ENCODE measurements at regions not wholly inside any gene's neighbourhood (a gene's known extent, or its start where the extent isn't known, plus 50 kb on each side); places are given as distances from the start of the nearest gene placed in this dataset.
A peak's percentile ranks its signal among the peaks of the same experiment; 100 is the strongest.

DNA sequence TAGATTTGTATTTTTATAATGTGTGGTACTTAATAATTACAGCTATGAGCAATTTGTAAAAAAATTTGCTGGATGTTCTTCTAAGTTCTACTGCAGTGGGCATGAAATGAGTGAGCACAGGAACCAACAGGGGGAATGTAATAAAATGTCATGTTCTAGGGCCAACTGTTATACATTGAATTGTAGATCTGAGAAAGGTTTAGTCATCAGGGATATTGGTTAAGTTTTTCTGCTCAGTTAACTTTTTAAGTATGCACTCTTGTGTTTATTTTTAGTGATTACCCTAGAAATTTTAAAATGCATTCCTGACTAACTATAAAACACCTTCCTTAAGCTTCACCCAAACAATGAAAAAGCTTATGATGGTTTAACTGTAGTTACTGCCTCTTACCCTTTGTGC is 101.8 kb downstream of the CAND1 start:
- ATAC-seq, result no peak

DNA sequence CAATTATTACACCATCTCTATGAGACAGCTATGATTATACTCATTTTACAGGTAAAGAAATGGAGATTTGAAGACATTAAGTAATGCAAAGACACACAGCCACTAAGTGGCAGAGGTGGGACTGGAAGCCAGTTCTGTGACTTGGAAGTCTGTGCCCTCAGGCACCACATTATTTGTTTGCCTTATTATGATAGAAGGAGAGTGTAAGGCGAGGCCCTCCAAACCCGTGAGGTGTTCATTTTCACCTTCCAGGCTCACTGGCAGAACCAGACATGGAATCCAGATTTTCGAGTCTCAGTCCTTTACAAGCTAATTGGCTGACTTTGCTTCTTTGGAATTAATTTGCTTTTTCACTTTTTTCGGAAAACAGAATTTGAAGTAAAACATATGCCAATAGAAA is 107.9 kb downstream of the CAND1 start:
- peak; percentile 74 for ATAC-seq

DNA sequence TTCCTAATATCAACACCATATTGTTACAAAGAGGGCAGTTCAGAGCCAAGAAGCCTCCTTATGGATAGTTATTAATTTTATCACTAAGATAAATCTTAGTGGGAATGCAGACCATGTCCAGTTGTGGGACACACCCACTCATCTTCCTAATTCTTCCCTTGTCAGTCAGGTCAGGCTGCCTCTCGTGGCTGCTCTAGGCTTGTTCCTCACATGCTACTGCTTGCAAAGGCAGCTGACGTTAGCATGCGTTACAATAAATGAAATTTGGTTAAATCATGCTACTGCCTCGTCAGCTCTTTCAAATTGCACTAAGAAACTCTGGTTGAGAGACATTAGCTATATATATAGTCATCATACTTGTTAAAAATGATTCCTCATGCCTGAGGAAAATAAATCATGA is 108.4 kb downstream of the CAND1 start:
- peak; percentile 90 for ATAC-seq

DNA sequence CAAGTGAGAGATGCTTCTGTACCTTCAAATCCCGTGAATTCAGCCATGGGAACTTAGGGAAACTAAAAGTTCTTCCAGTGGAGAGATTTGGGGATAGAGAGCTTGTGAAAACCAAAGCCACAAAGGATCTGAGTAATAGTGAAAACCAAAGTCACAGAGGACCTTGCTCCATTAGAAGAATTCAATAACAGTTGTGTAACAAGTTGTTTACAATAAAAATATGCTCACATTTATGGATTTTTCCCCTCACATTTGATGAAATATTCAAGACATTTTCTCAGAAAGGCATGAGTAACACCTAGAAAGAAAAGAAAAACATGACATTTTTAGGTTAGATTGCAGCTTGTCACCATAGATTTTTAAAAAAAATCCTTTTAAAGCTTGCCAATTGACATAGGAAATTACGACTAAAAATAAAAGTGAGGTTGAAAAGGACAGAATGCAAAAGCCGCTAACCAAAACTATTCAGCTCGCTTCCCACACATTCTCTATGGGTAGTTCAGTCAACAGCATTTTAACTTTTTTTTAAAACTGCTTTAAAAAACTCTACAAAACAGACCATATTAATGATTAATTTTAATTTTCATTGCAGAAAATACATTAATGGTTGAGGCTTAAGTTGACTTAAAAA is 113.2 kb downstream of the CAND1 start:
- ATAC-seq, result no peak

DNA sequence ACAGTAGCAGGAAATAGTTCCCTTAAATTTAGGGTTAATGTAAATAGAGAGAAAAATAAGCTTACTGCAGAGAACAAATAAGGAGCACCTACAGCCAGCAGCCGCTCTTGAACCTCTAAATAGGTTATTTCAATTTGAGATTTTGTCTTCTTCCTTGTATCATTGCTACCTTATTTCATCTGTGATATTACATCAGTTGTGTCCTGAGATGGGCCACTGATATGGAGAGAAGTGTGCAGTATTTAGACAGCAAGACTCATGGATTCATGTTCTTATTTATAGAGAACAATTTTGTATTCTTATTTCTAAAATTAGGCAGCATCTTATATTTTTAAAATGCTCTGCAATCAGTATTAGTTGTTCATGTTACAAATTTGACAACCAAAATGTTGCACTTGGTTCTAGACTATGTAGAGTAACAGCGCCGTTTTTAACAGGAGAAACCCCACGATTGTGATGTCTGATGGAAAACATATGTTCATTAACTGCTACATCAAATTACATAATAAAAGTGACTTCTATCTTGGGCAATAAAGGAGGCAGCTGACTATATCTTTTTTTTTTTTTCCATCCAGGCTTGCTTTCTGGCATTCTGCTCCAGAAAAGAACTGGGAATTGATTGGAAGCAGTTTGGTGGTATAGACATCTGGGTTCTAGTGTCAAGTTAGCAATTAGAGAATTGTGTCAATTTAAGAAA is 117.9 kb downstream of the CAND1 start:
- no peak for ATAC-seq

DNA sequence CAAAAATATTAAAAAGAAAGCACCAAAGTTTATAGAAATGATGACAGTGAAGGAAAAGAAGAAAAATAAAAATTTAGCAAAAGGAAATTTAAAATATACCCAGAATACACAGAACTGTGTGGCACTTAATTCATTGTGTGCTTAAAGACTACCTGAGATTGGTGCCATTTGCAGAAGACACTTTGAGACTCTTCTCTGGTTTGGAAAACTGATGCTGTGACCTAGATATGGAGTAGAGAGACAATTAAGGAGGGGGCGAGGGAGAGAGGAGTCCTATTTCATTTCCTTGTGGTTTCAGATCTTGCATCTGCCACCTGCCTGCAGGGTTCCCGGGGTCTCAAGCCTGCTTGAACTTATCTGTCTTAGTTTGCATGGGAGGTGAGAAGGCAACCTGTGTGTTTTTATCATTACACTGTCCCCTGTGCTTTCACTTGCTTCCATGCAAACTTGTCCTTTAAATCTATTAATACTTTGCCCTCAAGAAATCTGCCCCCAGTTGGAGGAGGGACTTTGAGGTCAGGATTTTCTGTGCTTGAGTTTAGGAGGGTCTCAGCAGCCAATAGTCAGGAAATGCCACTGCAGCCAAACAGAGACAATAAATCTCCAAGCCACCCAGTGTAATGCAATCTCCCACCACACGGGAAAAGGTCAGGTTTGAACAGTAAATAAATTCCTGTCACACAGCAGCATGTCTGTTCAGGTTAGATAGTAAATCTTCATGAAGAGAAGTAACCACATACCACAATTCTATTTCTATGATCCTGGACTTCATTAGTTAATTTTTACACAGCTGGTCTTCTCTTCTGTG is 119.4 kb downstream of the CAND1 start:
- no peak for ATAC-seq

DNA sequence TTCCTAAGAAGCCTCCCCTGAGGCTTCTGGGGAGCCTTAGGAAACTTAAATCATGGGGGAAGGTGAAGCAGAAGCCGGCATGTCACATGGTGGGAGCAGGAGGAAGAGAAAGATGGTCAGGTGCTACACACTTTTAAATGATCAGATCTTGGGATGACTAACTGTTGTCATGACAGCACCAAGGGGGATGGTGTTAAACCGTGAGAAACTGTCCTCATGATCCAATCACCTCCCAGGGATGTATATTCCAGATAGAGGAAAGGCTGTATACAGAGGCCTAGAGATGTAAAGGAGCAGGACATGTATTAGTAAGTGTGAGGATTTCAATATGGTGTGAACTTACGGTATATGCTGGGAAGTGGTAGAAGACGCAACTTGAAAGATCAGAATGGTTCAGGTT is 121.1 kb downstream of the CAND1 start:
- no peak for ATAC-seq

DNA sequence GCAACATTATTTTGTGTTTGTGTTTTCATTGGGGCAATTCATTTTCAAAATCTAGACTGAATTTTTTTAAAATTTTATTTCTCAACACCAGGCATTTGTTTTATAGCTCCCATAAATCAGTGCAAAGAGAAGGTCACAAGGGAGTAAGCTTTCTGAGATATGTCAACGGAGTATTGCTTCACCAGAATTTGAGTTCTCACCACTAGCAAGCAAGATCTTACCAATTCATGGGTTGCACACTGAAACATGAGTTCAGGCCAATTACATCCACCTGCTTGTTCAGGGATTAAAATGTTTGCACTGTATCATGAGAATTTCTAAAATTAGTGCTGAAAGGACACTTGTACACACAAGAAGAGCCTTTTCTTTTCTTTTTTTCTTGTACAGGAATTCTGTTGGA is 121.9 kb downstream of the CAND1 start:
- ATAC-seq, result no peak

DNA sequence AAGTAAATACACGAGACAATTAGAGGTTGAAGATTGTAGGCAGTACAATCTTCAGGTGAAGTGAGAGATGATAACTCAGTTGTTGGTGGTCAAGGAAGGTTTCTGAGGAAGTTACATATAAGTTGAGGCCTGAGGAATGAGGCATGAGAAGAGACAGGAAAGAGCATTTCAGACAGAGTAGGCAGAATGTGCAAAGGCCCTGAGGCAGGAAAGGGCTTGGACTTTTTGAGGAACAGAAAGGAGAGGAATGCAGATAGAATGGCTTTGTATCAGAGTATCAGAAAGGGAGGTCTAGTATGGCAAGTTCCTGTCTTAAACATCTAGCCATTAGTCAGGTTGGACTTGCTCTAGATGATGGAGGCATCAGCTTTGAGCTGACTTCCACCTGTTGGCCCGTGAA is 122.5 kb downstream of the CAND1 start:
- no peak for ATAC-seq

DNA sequence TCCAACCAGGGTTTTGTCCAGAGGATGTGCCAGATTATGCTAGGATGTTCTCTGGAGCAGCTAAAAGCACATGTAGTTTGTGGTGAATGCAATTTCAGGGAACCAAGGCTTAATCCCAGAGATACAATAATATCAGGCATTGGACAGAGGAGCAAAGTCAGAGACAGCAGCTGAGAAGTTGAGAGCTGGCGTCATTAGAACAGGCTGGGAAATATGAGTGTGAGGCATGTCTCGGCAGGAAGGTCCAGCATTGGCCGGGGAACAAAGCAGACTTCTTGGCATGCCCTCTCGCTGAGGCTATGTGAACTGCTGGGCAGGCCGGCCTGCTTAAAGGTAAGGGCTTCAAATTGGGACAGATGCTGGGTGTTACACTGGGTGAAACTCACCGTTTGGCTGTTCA is 125.4 kb downstream of the CAND1 start:
- ATAC-seq, result peak; percentile 90

DNA sequence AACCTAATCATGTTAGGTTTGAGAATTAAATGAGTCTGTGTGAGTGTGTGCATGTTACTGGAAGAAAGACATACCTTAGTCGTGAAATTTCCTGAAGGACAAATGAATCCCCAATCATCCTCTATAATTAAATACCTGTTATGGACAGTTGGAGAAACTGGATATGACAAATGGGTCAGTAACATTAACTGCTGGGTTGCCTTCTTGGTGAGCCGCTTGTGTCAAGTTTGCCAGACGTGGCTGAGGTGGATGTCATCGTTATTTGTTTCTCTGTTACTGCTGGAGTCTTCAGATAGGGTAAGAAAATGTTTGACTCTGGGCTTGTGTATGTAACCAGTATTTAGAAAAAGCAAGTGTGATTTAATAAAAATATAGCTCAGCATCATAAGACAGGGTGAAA is 131.6 kb downstream of the CAND1 start:
- ATAC-seq, result no peak

DNA sequence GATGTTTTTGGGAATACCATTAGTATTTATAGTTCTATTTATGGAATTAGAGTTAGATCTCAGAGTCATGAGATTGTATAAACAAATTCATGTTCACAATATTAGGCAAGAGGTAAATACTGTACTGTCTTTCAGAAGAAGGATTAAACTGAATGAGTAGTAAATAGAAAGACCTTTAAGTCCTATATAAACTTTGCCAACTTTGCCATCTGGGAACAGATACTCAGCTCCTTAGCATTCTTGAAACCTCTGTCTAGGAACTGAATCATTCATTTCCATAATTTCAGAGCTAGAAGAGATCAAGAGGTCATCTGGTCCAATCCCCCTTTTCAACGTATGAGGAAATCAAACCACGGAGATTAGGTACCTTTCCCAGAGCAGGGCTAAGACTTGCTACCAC is 141.1 kb downstream of the CAND1 start:
- no peak for ATAC-seq

DNA sequence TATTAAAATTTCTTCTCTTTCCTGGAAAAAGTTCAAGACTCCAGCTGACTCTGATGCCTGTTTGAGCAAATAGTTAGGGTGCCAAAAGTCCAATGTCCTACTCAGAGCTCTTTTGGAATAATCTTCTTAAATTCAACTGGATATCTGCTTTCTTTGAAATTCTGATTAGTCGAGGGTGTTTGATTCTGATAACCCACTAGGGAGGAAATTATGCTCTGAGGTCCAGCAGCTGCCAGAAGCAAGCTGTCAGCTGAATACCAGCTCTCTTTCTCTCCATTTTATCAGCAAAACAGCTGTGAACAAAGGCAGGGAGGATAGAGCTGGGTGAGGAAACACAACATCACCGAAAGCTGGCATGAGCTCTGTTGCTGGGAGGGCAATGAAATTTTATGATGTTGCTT is 141.5 kb downstream of the CAND1 start:
- no peak for ATAC-seq

DNA sequence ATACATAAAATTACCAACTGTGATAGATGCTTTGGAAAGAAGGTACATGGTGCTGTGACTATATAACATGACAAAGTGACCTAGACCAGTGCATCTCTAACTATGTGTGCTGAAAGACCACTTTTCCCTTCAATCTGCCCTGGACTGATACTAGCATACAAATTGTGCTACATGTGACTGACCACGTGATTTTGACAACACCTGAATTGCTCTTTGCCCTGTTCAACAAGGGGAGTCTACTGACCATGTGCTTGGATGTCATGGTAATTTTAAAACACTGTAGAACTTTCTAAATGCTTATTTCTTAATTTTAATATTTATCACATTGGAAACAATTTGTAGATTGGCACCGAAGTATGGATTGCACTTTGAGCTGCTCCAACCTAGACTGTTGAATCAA is 142.4 kb downstream of the CAND1 start:
- ATAC-seq, result no peak

DNA sequence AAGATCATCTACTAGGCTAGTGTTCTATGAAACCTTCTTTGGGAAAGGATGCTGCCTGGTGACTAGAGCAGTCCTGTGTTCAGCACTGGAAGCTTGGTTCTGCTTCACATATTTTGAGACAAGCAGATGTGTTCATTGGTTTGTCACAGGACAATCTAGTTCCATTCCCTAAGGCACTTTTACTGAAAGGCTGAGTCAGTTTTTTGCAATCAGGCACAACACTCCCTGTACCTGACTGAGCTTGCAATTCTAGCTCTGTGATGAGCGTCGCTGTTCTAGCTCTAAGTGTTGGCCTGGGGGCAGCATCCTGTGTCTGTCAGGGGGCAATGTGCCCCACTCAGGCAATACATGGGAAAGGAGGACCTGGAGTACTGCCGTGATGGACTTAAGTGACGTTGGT is 144.4 kb downstream of the CAND1 start:
- ATAC-seq, result peak; percentile 96

DNA sequence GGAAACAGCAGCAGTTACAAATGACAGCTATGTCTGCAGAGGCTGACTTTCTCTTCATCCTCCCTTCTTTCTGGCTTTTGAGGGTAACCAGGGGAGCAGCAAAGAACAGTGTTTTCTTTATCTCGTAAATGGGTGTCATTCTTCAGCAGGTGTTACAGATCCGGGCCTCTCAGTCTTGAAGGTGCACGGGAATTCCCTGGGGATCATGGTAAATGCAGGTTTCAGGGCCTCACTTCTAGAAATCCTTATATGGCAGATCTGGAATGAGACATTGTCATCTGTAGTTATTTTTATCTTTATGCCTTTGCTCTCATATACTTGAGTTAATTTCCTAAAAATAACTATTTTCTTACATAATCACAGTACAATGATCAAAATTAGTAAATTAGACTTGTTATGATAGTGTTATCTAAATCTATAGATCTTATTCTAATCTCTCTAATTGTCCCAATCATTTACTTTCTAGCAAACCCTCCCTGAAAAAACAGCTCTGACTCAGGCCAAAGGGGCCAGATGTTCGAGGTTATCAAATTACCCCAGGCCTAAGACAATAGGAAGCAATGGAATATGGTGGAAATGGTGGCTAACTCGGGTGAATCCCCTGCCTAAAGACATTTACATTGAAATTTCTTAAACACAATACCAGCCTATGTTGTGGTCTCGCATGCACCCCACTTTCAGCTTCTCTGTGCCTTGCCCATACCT is 145.0 kb downstream of the CAND1 start:
- ATAC-seq, result no peak

DNA sequence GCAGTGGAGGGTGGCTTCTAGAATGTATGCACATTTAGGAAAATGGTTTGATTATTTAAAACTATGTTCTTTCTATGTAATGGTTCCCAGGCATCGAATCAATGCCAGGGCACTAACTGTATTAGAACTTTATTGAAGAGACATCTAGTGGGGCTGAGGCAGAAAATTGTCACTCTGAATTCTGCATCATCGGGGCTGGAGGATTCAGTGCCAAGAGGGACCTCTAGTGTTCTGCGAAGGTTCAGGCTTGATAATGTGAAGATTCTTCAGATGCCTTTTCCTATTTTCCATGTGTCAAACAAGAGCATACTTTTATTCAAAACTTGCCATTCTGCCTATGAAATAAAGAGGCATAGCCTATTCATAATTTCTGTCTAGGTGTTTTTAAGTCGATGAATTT is 146.3 kb downstream of the CAND1 start:
- ATAC-seq, result no peak

DNA sequence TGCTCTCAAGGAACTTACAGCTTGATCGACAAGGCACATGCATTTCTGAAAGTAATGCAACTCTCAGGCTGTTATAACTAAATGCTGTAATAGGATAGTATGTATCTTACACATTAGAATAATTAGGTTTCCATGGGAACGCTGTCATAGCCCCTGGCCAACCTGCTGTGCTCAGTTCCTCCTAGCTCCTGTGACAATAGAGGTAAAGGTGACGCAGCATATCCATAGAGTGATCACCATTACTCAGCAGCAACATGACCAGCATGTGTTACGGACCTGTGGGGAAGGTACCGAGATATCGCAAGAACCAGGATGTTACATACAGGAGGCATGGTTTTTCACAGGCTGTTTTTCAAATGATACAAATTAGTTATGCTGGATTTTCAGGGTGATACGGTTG is 150.7 kb downstream of the CAND1 start:
- ATAC-seq, result no peak

DNA sequence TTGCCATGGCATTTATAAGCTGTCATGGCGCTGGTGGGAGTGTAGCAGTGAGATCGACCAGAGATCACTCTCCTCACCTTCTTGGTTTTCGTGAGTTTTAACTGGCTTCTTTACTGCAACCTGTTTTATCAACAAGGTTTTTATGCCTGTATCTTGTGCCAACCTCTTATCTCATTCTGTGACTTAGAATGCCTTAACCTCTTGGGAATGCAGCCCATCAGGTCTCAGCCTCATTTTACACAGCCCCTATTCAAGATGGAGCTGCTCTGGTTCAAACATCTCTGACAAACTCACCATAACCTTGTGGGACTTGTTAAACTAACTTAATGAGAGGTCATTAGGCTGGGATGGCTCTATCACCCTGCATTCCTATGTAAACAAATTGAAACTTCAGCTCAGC is 151.3 kb downstream of the CAND1 start:
- no peak for ATAC-seq

DNA sequence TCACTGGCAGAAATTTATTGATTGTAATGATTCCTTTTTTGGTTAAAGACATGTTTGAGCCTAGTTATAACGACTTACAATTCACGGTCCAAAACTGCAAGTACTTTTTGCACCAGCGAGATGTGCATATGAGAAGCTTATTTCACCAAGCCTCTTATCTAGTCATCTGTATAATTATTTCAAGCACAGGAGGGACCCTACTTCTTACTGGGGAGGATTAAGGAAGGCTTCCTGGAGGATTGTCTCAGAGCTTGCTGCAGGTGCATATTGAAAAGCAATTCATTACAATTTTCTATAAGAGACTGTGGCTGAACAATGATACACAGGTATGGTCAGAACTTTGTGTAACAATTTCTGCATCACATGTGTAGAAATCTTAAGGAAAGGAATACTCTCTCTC is 152.9 kb downstream of the CAND1 start:
- ATAC-seq, result no peak

DNA sequence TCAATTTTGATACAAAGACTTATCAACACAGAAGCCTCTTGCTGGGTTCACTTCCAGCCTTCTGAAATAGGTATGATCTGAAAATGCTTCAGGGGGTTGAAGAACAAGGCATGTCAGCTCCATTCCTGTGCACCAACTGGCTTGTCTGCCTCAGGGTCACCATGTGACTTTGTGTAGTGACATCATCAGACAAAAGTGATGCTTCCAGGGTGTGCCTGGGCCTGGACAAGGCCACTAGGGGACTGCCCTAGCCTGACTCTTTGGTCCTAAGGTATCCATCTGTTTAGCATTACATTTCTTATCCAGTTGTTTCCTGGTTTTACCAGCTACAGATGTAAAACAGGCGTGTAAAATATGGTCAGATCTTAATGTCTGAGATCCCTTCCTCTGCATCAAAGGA is 155.6 kb downstream of the CAND1 start:
- peak; percentile 86 for ATAC-seq

DNA sequence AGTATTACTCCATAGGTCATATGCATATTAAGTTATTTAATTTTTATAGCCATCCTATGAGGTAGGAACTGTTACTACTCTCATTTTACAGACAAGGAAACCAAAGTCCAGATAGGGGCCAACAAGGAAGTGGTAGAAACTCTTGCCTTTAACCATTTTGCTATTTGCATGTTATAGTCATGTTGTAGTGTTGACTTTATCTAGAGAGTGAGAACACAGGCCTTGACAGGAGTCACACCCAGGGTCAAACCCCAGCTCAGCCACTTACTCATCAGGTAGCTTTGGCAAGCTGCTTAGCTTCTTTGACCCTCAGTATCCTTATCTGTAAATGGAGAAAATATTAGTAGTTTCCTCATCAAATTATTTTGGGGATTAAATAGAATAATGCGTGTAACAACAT is 156.2 kb downstream of the CAND1 start:
- peak; percentile 78 for ATAC-seq

DNA sequence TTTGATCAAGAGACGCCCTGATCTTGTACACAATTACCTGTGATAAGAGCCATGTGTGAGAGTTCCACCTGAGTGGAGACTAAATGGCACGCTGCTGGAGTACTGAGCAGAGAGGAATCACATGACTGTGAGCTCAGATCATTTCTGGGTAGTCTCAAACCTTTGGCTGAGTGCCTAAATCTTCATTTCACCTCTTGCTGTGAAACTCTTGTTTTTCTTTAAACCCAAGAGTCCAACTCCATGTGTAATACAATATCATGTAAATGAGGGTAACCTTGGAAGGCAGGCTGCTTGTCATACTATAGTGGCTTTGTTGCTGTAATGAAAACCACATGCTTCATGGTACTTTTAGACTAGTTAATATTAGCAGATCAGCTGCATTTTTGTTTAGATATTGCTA is 156.9 kb downstream of the CAND1 start:
- no peak for ATAC-seq
